WTC11 (cell line): ENCODE measurements at regions not wholly inside any gene's neighbourhood (a gene's known extent, or its start where the extent isn't known, plus 50 kb on each side); places are given as distances from the start of the nearest gene placed in this dataset.
"Not testable (repeated sequence)": the region's sequence is repeated elsewhere in the genome, so short reads cannot be mapped to it uniquely, and the experiment has no call there.

Experiments
- KAT7 ChIP-seq: sonication (generic); formaldehyde crosslinking; IDR thresholded peaks from 2 replicates; pipeline ENCODE4 v1.8.1; 2023; ENCODE audit warnings: missing genetic modification reagents, mild to moderate bottlenecking, borderline replicate concordance
- TF ChIP-seq, protein P1 (sequence below): fragments of 200-600 bp; IDR thresholded peaks from 2 replicates; pipeline ENCODE4 v1.8.0; 2022; ENCODE audit warnings: antibody characterized with exemption
- TF ChIP-seq, protein P2 (sequence below): sonication (generic); formaldehyde crosslinking; IDR thresholded peaks from 2 replicates; pipeline ENCODE4 v1.8.0; 2022; ENCODE audit warnings: mild to moderate bottlenecking, missing genetic modification reagents

DNA sequence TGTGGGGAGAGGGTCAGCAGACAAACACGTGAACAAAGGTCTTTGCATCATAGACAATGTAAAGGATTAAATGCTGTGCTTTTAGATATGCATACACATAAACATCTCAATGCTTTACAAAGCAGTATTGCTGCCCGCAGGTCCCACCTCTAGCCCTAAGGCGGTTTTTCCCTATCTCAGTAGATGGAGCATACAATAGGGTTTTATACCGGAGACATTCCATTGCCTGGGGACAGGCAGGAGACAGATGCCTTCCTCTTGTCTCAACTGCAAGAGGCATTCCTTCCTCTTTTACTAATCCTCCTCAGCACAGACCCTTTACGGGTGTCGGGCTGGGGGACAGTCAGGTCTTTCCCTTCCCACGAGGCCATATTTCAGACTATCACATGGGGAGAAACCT lies 279.5 kb downstream of the AKAIN1 start:
- TF ChIP-seq, protein P1, sequence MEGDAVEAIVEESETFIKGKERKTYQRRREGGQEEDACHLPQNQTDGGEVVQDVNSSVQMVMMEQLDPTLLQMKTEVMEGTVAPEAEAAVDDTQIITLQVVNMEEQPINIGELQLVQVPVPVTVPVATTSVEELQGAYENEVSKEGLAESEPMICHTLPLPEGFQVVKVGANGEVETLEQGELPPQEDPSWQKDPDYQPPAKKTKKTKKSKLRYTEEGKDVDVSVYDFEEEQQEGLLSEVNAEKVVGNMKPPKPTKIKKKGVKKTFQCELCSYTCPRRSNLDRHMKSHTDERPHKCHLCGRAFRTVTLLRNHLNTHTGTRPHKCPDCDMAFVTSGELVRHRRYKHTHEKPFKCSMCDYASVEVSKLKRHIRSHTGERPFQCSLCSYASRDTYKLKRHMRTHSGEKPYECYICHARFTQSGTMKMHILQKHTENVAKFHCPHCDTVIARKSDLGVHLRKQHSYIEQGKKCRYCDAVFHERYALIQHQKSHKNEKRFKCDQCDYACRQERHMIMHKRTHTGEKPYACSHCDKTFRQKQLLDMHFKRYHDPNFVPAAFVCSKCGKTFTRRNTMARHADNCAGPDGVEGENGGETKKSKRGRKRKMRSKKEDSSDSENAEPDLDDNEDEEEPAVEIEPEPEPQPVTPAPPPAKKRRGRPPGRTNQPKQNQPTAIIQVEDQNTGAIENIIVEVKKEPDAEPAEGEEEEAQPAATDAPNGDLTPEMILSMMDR = not testable (repeated sequence)
- TF ChIP-seq, protein P2, sequence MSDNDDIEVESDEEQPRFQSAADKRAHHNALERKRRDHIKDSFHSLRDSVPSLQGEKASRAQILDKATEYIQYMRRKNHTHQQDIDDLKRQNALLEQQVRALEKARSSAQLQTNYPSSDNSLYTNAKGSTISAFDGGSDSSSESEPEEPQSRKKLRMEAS (CRISPR knock-in tag) = not testable (repeated sequence)
- not testable (repeated sequence) for TF ChIP-seq KAT7
